Erythroblast (primary cell): ENCODE measurements at regions not wholly inside any gene's neighbourhood (a gene's known extent, or its start where the extent isn't known, plus 50 kb on each side); places are given as distances from the start of the nearest gene placed in this dataset.

Experiments
- GATA1 ChIP-seq: IDR thresholded peaks from 2 replicates; pipeline ENCODE4 v1.6.1; 2011; ENCODE audit warnings: low read depth, mild to moderate bottlenecking, control low read depth, low read length, moderate library complexity
- POLR2A ChIP-seq: IDR thresholded peaks from 2 replicates; pipeline ENCODE4 v1.6.1; 2011; ENCODE audit warnings: mild to moderate bottlenecking, low read length

- TF ChIP-seq POLR2A, result no peak
- no peak for TF ChIP-seq GATA1
Observed at GRCh38 chr4:81732980-81733379, 261.3 kb upstream of the RASGEF1B start.
